HG03095 (cell line): ENCODE measurements at regions not wholly inside any gene's neighbourhood (a gene's known extent, or its start where the extent isn't known, plus 50 kb on each side); places are given as distances from the start of the nearest gene placed in this dataset.
"Not testable (repeated sequence)": the region's sequence is repeated elsewhere in the genome, so short reads cannot be mapped to it uniquely, and the experiment has no call there.

Experiments
- ATAC-seq: cut with Tn5 transposase; IDR thresholded peaks from one replicate; pipeline ENCODE4 v1.9.1; 2021; ENCODE audit warnings: moderate library complexity; ENCODE audit not compliant: unreplicated experiment

DNA sequence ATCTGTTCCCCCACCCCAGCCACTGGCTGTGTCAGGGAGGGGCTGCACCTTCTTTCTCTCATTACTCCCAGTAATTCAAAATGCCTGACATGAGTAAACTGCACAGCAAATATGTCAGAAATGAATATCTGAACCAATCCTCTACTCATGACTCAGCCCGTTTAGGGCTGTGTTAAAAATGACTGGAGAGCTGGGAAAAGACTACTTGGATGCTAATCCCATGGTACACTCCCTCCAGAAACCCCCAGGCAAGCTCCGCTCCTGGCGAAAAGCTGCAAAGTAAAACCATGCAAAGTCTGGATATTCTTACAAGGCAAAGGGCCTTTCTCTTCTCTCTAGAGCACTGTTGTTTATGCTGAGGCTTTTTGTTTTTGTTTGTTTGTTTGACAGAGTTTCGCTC is 448.1 kb upstream of the DYNLRB2 start:
- no peak for ATAC-seq

DNA sequence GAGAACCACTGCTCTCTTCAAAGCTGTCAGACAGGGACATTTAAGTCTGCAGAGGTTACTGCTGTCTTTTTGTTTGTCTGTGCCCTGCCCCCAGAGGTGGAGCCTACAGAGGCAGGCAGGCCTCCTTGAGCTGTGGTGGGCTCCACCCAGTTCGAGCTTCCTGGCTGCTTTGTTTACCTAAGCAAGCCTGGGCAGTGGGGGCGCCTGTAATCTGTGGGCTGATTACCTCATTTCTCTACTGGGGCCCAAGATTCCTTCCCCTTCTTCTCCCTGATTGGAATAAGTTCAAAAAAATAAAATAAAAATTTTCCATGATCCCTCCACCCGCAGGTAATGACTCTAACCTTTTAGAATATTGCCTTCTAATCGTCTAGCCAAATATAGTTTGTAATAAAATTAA is 449.3 kb upstream of the DYNLRB2 start:
- ATAC-seq, result not testable (repeated sequence)

DNA sequence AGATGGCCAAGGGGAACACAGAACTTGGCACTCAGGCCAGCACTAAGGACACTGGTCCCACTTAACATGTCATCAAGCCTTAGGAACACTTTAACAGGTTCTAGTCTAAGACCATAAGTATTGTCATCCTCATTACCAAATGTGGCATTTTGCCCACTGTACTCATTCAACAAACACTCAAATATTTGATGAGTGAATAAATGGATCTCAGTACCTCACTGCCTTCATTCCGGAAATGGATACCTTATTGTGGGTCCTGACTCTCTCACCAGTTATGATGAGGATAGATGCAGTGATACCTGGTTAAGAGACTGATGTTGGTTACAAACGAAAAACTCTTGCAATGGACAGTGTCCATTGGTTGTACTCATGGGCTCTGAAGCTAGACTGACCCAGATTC is 455.2 kb upstream of the DYNLRB2 start:
- ATAC-seq, result no peak

DNA sequence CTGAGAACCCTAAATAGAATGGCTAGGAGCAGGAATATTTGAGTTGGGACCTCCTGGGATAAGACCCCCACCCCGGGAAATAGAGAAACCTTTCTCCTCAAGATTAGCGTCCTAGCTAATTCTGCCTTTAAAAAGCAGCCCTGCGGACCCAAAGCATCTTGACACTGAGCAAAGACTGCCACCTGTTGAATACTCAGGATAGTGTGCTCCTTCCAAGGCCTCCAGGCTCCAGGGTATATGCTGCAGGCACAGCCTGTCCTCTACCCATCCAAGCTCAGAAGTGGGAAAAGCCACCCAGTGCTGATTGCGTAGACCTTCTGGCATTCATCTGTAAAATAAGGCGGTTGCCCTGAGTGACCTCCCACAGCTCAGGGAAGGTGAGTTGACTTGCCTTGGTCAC is 456.2 kb upstream of the DYNLRB2 start:
- ATAC-seq, result no peak

DNA sequence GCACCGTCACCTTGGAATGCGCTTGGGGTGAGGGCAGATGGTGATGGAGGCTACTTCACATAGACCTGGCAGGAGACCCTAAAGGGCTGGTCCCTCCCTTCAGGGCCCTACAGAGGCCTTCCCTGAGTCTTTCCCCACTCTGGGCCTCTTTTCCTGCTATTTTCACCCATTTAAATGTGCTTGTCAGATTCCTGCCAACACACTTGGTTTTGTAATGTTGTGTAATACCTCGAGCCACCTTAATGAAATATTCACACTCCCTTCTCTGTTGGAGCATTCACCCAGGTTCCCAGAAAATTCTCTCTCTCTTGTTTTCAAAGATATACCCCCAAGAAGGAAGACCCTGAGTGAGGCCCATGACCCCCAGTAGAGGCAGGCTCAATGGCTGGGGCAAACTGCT is 456.6 kb upstream of the DYNLRB2 start:
- no peak for ATAC-seq

DNA sequence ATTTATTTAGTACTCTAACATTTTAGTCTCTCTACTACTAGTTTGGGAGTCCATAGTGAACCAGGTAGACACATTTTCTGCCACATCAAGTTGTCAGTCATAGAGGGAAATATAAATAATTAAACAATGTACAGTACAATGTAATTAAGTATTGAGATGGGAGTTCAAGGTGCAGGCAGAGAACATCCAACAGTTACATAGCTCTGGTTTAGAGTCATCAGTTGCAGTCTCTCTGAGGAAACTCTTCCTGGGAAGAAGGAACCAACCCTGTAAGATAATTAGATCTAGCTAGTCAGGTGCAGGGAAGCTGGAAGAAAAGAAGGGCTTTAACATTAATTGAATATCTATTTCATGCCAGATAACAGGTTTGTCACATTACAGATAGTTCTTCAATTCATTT is 457.9 kb upstream of the DYNLRB2 start:
- no peak for ATAC-seq

DNA sequence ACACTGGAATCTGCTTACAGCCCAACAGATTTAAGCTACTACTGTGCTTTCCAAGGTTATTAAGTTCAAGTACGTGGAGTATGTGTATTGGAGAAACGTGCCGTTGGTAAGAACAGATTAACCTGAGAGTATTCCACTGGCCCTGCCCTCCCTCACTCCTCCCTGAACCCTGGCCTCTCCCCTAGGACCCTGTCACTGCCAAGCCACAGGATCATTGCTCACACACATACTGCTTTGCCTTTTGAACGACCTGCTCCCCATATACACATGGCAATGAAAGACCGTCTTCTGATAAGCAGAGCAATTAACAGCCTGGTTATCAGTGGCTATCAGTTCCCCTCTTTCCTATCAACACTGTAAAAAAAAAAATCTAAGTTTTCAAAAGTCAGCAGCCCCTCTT is 458.9 kb upstream of the DYNLRB2 start:
- ATAC-seq, result no peak

DNA sequence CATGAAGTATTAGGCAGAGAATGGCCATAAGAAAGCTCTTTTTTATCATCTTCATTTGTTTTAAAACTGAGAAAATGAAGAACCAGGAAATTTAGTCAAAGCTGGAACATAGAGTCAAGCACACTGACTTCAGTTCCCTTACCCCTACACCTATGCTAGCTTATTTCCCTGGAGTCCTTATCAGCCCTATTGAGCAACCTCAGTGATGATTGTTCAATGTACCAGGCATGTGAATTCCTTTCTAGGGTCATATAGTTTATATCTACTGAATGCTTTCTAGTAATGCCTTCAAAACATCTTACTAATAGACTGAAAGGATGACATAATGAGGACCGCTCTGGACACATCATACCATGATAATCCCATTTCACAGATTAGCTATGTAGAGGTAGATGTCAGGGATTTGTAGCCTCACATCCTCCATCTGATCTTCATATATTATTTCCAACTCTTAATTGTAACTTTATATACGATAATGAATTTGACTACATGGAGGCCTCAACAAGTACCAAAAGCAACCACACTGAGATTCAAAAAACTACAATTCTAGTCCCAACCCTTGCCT is 460.4 kb upstream of the DYNLRB2 start:
- no peak for ATAC-seq

DNA sequence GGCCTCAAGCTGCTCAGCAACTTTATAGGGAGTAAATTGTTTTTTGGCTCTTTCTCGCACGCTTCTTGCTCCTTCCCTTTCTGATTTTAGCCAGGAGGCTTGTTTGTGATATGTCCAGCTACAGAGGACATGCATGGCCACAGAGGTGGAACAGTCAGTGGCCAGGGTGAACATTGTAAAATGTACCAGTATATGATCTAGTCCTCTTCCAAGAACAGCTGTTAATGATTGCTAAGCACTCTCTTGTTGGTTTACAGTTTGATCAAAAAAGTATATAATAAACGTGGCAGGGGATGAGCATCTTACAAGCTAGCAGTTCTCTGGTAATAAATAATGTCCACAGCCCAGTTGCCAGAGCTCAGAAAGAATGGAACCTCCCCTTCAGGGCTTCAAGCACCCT is 461.7 kb upstream of the DYNLRB2 start:
- no peak for ATAC-seq

DNA sequence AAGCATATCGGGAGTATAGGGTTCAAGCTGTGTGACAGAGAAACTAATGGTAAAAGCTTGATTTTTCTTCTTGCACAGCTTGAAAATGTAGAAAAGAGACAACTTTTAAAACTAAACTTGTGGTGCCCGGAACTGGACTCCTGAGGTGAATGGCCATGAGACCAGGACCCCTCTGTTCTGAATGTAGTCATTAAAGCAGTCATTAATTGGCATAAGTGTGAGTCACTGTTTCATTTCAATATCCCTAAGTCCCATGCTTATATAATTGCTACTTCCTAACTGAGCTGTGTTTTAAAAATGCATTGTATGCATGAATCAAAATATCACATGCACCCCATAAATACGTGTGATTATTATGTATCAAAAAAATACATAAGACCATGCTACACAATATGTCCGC is 463.1 kb upstream of the DYNLRB2 start:
- no peak for ATAC-seq

DNA sequence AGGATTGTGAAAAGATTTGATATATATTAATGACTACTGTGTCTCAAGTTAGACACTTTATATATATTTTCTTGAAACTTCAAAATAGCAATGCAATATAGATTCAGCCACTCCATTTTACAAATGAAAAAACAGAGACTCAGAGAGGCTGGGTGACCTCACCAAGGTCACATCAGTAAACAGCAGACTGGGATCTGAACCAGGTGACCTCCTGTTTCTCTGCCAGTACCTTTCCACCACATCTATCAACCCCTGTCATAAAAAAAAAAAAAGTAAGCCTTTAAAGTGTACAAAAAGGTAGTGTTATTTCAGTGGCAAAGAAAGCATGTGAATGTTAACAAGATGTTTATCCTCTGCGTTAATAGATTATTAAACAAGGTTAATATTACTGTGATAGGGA is 466.5 kb upstream of the DYNLRB2 start:
- ATAC-seq, result no peak

DNA sequence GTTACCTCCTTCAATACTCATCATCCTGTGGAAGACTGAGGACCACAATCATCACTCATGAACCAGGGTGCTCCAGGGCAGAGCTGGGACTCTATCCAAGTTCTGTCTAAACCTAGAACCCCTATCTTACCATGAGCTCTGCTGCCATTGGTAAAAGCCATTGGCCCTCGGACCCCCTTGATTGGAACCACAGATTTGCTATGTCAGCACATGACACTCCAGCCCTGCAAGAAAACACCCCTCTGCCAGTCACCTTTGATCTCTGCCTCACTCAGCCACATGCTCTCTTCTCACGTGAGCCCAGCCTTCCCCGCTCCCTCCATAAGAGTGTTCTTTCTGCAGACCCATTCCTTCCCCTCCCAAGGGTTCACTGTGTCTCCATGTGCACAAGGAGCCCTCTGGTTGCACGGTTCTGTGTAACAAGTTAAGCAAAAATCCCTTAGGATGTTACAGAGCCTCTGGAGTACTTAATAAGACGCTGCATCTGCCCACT is 468.8 kb upstream of the DYNLRB2 start:
- ATAC-seq, result no peak

DNA sequence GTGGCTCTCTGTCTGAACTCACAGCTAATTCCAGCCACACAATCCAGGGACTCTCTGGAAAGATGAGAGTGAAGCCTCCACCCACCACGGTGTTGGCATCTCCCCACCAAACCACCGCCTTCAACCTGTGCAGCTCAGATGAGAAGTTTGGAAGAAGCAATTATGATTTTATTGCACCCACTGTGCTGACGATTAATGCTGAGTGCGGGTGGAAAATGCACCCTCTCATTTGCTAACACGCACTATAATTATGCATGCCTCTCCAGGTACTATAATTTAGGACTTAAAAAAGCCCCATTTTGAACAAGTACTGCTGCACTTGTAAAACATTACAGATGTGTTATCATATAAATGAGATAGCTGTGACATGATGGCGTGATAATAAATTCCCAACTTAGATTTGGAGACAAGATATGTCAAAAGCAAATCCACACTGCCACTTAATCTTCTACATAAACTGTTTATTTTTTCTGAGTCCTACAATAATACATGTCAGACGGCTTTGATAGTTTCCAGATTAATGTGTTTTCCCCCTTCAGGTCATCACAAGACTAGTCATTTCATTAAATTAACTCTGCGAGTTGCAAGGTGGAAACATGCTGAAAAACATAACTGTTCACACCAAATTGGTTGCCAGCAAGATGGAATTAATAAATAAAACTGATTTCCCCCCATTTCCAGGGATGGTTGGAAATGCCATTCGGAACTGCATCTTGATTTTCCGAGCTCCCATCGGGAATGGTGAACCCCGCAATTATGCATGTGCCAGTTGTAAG is 466.5 kb upstream of the MAF start:
- no peak for ATAC-seq

DNA sequence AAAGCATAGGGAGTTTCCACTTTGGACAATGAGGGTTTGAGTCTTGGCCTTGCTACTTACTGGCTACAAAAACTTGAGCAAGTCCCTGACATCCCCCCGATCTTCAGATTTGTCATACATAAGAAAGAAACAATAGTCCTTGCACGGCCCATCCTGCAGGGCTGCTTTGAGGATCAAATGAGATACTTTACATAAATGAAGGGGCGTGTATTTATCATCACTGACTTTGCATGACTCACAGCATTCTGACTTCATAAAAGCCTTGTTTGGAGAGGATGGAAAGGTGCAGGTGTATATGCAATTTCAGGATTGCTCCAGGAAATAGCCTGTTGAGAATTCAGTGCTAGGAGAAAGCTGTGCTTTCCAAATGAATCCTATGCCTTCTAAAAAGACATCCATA is 465.0 kb upstream of the MAF start:
- ATAC-seq, result no peak

DNA sequence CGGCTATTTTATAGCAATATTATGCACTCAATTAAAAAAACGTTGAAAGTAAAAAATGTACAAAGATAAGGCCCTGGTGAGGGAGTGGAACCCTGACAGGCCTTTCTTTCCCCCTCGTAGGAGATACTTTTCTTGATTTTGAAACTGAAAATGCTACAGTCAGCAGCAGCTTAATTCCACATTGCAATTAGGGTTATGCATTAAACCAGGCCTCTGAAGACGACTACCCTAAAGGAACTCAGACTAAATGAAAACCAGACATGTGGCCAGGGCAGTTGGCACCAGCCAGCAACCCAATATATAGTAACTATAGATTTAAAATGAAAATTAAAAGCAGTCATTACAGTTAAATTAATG is 463.2 kb upstream of the MAF start:
- ATAC-seq, result no peak

DNA sequence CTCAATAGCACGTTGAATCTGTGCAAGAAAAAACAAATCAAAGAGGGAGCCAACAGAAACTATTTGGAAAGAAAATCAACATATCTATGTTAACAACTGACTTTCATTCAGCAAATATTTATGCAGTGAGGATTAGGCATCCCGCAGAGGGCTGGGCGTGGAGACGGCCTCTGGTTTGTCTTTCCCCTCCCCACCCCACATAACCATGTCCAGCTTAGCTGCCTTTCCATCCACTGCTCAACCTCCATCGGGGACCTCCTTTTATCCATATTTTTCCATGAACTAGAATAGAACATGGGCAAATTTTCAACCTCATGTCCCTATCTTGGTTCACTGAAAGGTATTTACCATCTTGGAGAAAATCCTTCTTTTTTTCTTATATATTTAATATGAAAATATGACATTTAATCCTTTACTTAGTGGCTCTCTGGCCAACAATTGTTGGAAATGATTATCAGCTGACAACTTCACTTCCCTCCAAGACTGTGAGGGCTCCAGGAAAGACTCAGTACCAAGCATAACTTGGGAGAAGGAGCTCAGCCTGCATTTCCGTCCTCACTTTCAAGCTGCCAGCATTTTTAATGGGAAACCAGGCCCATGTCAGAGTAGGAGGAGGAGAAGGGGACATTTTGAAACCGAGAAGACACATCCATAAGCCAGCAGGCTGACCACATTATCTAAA is 462.6 kb upstream of the MAF start:
- ATAC-seq, result no peak

DNA sequence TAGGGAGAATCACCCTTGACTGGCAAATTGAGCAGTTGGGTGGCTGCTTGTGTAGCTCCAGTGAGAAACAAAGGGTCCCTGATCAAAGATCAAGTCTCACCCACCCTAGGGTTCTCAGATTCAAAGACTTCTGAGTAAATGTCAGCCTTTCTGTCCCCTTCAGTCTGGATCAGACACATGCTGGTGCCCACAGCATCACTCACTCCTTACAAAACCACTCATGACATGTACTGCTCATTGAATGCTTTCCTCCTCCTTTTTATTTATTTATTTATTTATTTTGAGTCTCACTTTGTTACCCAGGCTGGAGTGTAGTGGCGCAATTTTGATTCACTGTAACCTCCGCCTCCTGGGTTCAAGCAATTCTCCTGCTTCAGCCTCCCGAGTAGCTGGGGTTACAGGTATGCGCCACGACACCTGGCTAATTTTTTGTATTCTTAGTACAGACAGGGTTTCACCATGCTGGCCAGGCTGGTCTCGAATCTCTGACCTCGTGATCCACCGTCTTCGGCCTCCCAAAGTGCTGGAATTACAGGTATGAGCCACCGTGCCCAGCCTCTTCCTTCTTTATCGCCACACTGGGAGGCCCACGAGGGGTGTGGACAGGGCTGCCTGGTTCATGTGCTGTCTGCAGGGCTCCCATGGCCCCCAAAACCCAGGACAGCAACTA is 462.0 kb upstream of the MAF start:
- no peak for ATAC-seq

DNA sequence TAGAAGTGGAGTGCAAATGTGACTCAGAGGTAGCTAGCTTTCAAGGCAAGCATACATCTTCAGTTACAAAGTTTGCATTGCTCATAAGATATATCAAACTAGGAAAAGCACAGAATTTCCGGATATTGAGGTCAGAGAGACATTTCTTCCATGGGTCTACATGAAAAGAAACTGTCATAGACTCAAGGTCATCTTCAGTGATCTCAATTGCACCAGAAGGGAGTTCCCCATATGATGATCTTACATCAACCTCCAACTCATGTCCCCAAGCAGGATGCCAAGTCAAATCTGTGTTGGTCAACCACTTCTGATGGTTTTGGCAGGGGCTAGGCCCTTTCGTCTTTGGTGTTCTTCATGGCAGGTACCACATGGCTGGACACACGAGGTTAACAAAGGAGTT is 459.9 kb upstream of the MAF start:
- no peak for ATAC-seq

DNA sequence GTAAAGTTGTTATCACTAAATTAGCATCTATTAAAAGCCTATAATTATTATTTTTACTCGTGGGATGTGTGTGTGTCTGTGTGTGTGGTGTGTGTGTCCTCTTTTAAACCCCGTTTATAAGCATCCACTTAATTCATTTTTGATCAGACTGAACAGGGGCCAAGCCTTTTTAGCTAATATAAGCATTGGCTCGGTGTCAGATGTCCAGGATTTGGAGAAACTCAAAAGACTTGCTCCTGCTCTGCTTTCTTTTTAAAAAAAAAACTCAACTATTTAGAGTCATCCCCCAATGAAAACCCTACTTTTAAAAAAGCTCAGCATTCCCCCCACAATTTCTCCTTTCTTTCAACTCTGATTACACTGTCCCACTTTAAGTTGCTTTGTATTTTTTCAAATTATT is 459.3 kb upstream of the MAF start:
- ATAC-seq, result no peak

DNA sequence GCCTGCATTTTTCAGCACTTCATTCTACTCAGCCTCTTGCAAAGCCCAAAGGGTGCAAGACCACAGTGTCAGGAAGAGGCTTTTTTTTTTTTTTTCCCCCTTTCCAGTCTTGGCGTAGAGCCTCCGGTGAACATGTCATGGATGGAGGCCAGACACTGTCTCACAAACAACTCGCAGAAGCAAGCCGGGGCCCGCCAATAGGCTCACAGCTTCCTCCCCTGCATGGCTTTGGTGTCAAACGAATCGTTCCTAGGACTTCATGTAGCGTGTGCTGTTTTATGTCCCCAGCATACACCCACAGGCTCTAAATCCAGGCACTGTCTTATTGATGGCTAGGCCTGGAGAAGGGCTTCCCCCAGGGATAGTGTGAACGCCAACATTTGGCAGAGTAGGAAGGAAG is 457.7 kb upstream of the MAF start:
- ATAC-seq, result no peak

DNA sequence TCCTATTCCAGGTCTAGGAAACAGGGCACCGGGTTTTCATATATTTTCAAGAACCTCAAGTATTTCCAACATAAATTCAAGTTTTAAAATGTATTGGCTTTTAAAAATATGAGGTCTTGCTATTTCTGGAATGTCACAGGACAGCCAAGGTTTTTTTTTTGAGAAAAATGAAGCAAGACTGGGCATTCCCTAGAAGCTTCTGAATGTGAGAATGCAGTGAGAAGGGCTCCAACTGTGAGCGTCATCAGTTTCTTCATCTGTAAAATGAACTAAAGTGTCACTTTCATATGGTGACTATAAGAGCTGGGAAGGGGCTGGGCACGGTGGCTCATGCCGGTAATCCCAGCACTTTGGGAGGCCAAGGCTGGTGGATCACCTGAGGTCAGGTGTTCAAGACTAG is 455.8 kb upstream of the MAF start:
- no peak for ATAC-seq

DNA sequence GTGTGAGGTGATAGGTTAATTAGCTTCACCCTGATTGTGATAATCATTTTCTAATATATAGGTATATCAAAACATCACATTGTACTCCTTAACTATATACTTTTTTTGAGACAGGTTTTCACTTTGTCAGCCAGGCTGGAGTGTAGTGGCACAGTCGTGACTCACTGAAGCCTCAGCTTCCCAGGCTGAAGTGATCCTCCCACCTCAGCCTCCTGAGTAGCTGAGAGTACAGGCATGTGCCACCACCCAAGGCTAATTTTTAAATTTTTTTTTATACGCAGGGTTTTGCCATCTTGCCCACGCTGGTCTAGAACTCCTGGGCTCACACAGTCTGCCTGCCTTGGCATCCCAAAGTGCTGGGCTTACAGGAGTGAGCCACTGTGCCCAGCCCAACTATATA is 455.3 kb upstream of the MAF start:
- no peak for ATAC-seq
